GM23338 (cell line): ENCODE measurements at regions not wholly inside any gene's neighbourhood (a gene's known extent, or its start where the extent isn't known, plus 50 kb on each side); places are given as distances from the start of the nearest gene placed in this dataset.

Experiments
- ATAC-seq: fragments of 200-7000 bp; cut with Tn5 transposase; 3 replicates; pipeline ENCODE4 v1.9.1; 2020
- DNase-seq: peaks from one replicate; pipeline ENCODE4 v3.0.0-alpha.2; 2015; ENCODE audit warnings: low spot score
- H2AFZ ChIP-seq: fragments of 200-600 bp; sonication (generic); 2 replicates; pipeline ENCODE4 v1.8.0; 2016; ENCODE audit warnings: antibody characterized with exemption, mild to moderate bottlenecking, moderate library complexity
- H3F3A ChIP-seq: fragments of 200-600 bp; sonication (generic); replicated peaks from 2 replicates; pipeline ENCODE4 v1.8.0; 2017; ENCODE audit warnings: antibody characterized with exemption, mixed run types, low read depth
- H3K27ac ChIP-seq: fragments of 200-600 bp; sonication (generic); 2 replicates; pipeline ENCODE4 v1.6.1; 2016; ENCODE audit warnings: low read depth
- H3K27me3 ChIP-seq: fragments of 200-600 bp; sonication (generic); 2 replicates; pipeline ENCODE4 v1.8.0; 2016; ENCODE audit warnings: mild to moderate bottlenecking, mixed run types, moderate library complexity; ENCODE audit not compliant: insufficient read depth
- H3K36me3 ChIP-seq: fragments of 200-600 bp; sonication (generic); 2 replicates; pipeline ENCODE4 v1.8.0; 2016; ENCODE audit warnings: mild to moderate bottlenecking; ENCODE audit not compliant: insufficient read depth
- H3K4me1 ChIP-seq: fragments of 200-600 bp; sonication (generic); 2 replicates; pipeline ENCODE4 v1.8.0; 2016; ENCODE audit warnings: mild to moderate bottlenecking, moderate library complexity; ENCODE audit not compliant: insufficient read depth
- H3K4me2 ChIP-seq: fragments of 200-600 bp; sonication (generic); 2 replicates; pipeline ENCODE4 v1.7.1; 2017; ENCODE audit warnings: mixed run types
- H3K4me3 ChIP-seq: fragments of 200-600 bp; sonication (generic); 2 replicates; pipeline ENCODE4 v1.6.1; 2016; ENCODE audit warnings: mixed run types
- H3K79me2 ChIP-seq: fragments of 200-600 bp; sonication (generic); replicated peaks from 2 replicates; pipeline ENCODE4 v1.8.0; 2017; ENCODE audit warnings: mild to moderate bottlenecking; ENCODE audit not compliant: insufficient read depth
- H3K9me2 ChIP-seq: fragments of 200-600 bp; sonication (generic); 2 replicates; pipeline ENCODE4 v1.8.0; 2017; ENCODE audit not compliant: insufficient read depth
- H4K20me1 ChIP-seq: fragments of 200-600 bp; sonication (generic); replicated peaks from 2 replicates; pipeline ENCODE4 v1.8.0; 2017; ENCODE audit warnings: mild to moderate bottlenecking; ENCODE audit not compliant: insufficient read depth
- H3K27ac Mint-ChIP-seq: 2 replicates; pipeline ENCODE4 v1.8.0; 2020; ENCODE audit warnings: inconsistent platforms, mild to moderate bottlenecking, moderate library complexity, mixed read lengths
- H3K27me3 Mint-ChIP-seq: 3 replicates; pipeline ENCODE4 v1.8.0; 2022; ENCODE audit warnings: low read depth, mild to moderate bottlenecking, moderate library complexity, mixed read lengths, inconsistent platforms; ENCODE audit not compliant: insufficient read depth, poor library complexity
- H3K36me3 Mint-ChIP-seq: 3 replicates; pipeline ENCODE4 v1.8.0; 2021; ENCODE audit warnings: low read depth, mild to moderate bottlenecking, inconsistent platforms, moderate library complexity, mixed read lengths
- H3K4me1 Mint-ChIP-seq: 3 replicates; pipeline ENCODE4 v1.8.0; 2020; ENCODE audit warnings: mild to moderate bottlenecking, inconsistent platforms, mixed read lengths
- H3K4me3 Mint-ChIP-seq: 3 replicates; pipeline ENCODE4 v1.8.0; 2021; ENCODE audit warnings: moderate library complexity, mild to moderate bottlenecking, inconsistent platforms, mixed read lengths
- H3K9me3 Mint-ChIP-seq: 3 replicates; pipeline ENCODE4 v1.8.0; 2020; ENCODE audit warnings: moderate library complexity, mild to moderate bottlenecking, inconsistent platforms, mixed read lengths
- CTCF ChIP-seq, 2 experiments: fragments of 200-600 bp in 1 of 2; sonication (generic) in 1 of 2; conservative IDR thresholded peaks; 2 replicates each; pipeline versions ENCODE4 v1.5.1 to v1.6.1; 2016 to 2017; ENCODE audit warnings: antibody characterized with exemption in 2 of 2, low read depth in 2 of 2, mild to moderate bottlenecking in 2 of 2, moderate library complexity in 1 of 2
- EZH2 ChIP-seq: fragments of 200-600 bp; sonication (generic); IDR thresholded peaks from one replicate; pipeline ENCODE4 v1.8.0; 2017; ENCODE audit warnings: antibody characterized with exemption, mild to moderate bottlenecking, low read depth; ENCODE audit not compliant: unreplicated experiment
- NANOG ChIP-seq: IDR thresholded peaks from 2 replicates; pipeline ENCODE4 v1.6.1; 2016; ENCODE audit warnings: antibody characterized with exemption, borderline replicate concordance
- POLR2AphosphoS5 ChIP-seq: IDR thresholded peaks from 2 replicates; pipeline ENCODE4 v1.6.1; 2016; ENCODE audit warnings: antibody characterized with exemption, low read depth
- REST ChIP-seq: IDR thresholded peaks from one replicate; pipeline ENCODE4 v1.6.1; 2018; ENCODE audit warnings: antibody characterized with exemption; ENCODE audit not compliant: unreplicated experiment
- STAT1 ChIP-seq: IDR thresholded peaks from one replicate; pipeline ENCODE4 v1.6.1; 2016; ENCODE audit warnings: antibody characterized with exemption; ENCODE audit not compliant: unreplicated experiment
- ZNF114 ChIP-seq: fragments of 250-450 bp; sonication (Bioruptor Pico); IDR thresholded peaks from 2 replicates; pipeline ENCODE4 v1.5.0; 2020; ENCODE audit warnings: mild to moderate bottlenecking, moderate library complexity
- TF ChIP-seq, protein P1 (sequence below): IDR thresholded peaks from 2 replicates; pipeline ENCODE4 v1.6.1; 2016; ENCODE audit warnings: antibody characterized with exemption

DNA sequence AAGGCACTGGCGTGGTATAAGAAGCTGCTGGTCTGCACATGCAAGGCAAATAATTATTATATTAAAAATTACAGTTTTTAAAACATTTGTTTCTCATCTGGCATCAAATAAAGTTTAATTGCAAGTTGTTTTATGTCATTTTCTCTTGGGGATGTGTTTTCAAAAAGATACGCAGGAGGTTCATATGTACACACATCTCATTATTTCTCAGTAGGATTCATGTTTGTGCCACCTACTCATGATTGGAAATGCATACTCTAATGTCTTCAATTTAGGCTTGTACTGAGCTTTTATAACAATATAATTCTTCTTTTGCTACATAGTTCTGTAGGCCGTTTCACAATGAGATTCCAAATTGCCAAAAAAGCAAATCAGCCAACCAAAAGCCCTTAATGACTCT is 244.2 kb upstream of the MEF2C start:
- ATAC-seq (no peak), DNase-seq (no peak)
- no peaks in the 10 kb centered on the region for H3K79me2 ChIP-seq
- H3F3A ChIP-seq, result no peaks in the 10 kb centered on the region
- H3K27me3 Mint-ChIP-seq, result peaks cover 1% of the 10 kb centered on the region
- no peak overlapping the region for H3K4me3 ChIP-seq
- no peaks in the 10 kb centered on the region for H3K36me3 Mint-ChIP-seq
- H4K20me1 ChIP-seq, result no peaks in the 10 kb centered on the region
- H3K4me3 Mint-ChIP-seq, result no peak overlapping the region
- H3K27me3 ChIP-seq, result no peaks in the 10 kb centered on the region
- H3K9me3 Mint-ChIP-seq, result no peaks in the 10 kb centered on the region
- H3K36me3 ChIP-seq, result no peaks in the 10 kb centered on the region
- H3K9me2 ChIP-seq, result no peaks in the 10 kb centered on the region
- no peak for TF ChIP-seq REST
- no peak for TF ChIP-seq NANOG
- no peak for TF ChIP-seq STAT1
- TF ChIP-seq ZNF114 (CRISPR knock-in tag), result no peak
- no peak for TF ChIP-seq CTCF (conservative IDR thresholded peaks at IDR 0.05; ENCODE audit: low read depth in 2 of 2)
- no peak for TF ChIP-seq EZH2
- no peak for TF ChIP-seq POLR2AphosphoS5
- TF ChIP-seq, protein P1, sequence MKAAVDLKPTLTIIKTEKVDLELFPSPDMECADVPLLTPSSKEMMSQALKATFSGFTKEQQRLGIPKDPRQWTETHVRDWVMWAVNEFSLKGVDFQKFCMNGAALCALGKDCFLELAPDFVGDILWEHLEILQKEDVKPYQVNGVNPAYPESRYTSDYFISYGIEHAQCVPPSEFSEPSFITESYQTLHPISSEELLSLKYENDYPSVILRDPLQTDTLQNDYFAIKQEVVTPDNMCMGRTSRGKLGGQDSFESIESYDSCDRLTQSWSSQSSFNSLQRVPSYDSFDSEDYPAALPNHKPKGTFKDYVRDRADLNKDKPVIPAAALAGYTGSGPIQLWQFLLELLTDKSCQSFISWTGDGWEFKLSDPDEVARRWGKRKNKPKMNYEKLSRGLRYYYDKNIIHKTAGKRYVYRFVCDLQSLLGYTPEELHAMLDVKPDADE, result no peak
- no peak overlapping the region for H3K27ac ChIP-seq
- no peak overlapping the region for H2AFZ ChIP-seq
- no peak overlapping the region for H3K27ac Mint-ChIP-seq
- peaks cover 11% of the 10 kb centered on the region for H3K4me1 Mint-ChIP-seq
- 0 out of 2 replicates have a peak, but pooled peaks cover 6% of the 10 kb centered on the region for H3K4me1 ChIP-seq
- H3K4me2 ChIP-seq, result no peak overlapping the region

- Mint-ChIP-seq H3K4me3 (no peak overlapping the region), H3K36me3 (no peaks in the 10 kb centered on the region), H3K4me1 (peaks cover 8% of the 10 kb centered on the region), H3K9me3 (no peaks in the 10 kb centered on the region), H3K27ac (no peak overlapping the region), H3K27me3 (peaks cover 1% of the 10 kb centered on the region)
- Histone ChIP-seq H3K27ac (no peak overlapping the region), H3F3A (no peaks in the 10 kb centered on the region), H3K79me2 (no peaks in the 10 kb centered on the region), H3K4me3 (no peak overlapping the region), H3K36me3 (no peaks in the 10 kb centered on the region), H2AFZ (no peak overlapping the region), H3K4me2 (no peak overlapping the region), H3K9me2 (no peaks in the 10 kb centered on the region), H4K20me1 (no peaks in the 10 kb centered on the region), H3K27me3 (no peaks in the 10 kb centered on the region), H3K4me1 (0 out of 2 replicates have a peak, but pooled peaks cover 2% of the 10 kb centered on the region)
- ATAC-seq (no peak), DNase-seq (no peak)
- TF ChIP-seq REST (no peak), NANOG (no peak)
Observed at GRCh38 chr5:89125372-89125771, 242.4 kb upstream of the MEF2C start.
